HG03280 (cell line): ENCODE measurements at regions not wholly inside any gene's neighbourhood (a gene's known extent, or its start where the extent isn't known, plus 50 kb on each side); places are given as distances from the start of the nearest gene placed in this dataset.

Experiments used
- ATAC-seq: cut with Tn5 transposase; IDR thresholded peaks from one replicate; pipeline ENCODE4 v1.9.1; 2021; ENCODE audit warnings: mild to moderate bottlenecking, moderate library complexity; ENCODE audit not compliant: unreplicated experiment

GRCh38 chr3:159852821-159853505 lies 135.7 kb upstream of the IL12A start:
- ATAC-seq: no peak

- no peak for ATAC-seq
Observed at GRCh38 chr3:159853506-159853864, 135.2 kb upstream of the IL12A start.

- ATAC-seq: no peak
Observed at GRCh38 chr3:159854500-159855124, 134.0 kb upstream of the IL12A start.

- ATAC-seq: no peak
Observed at GRCh38 chr3:159855599-159856346, 132.9 kb upstream of the IL12A start.

- no peak for ATAC-seq
Observed at GRCh38 chr3:159856590-159857104, 132.0 kb upstream of the IL12A start.

GRCh38 chr3:159857840-159858239 lies 130.8 kb upstream of the IL12A start:
- ATAC-seq: no peak

GRCh38 chr3:159858650-159859049 lies 130.0 kb upstream of the IL12A start:
- ATAC-seq: no peak

- no peak for ATAC-seq
Observed at GRCh38 chr3:159859424-159859823, 129.2 kb upstream of the IL12A start.

- ATAC-seq: no peak
Observed at GRCh38 chr3:159859836-159860235, 128.8 kb upstream of the IL12A start.

GRCh38 chr3:159860269-159861116 lies 128.1 kb upstream of the IL12A start:
- no peak for ATAC-seq

GRCh38 chr3:159861369-159861987 lies 127.2 kb upstream of the IL12A start:
- peak; percentile 62 for ATAC-seq

- no peak for ATAC-seq
Observed at GRCh38 chr3:159865041-159865579, 123.5 kb upstream of the IL12A start.

GRCh38 chr3:159866201-159866746 lies 122.4 kb upstream of the IL12A start:
- no peak for ATAC-seq

- no peak for ATAC-seq
Observed at GRCh38 chr3:159867372-159867771, 121.3 kb upstream of the IL12A start.

GRCh38 chr3:159870723-159871122 lies 117.9 kb upstream of the IL12A start:
- ATAC-seq: no peak

GRCh38 chr3:159872374-159873109 lies 116.1 kb upstream of the IL12A start:
- no peak for ATAC-seq

- no peak for ATAC-seq
Observed at GRCh38 chr3:159875116-159875515, 113.5 kb upstream of the IL12A start.

- ATAC-seq: no peak
Observed at GRCh38 chr3:159877924-159878323, 110.7 kb upstream of the IL12A start.

- ATAC-seq: no peak
Observed at GRCh38 chr3:159879146-159879545, 109.5 kb upstream of the IL12A start.
